ENCODE measurements at regions not wholly inside any gene's neighbourhood (a gene's known extent, or its start where the extent isn't known, plus 50 kb on each side); places are given as distances from the start of the nearest gene placed in this dataset.

DNA sequence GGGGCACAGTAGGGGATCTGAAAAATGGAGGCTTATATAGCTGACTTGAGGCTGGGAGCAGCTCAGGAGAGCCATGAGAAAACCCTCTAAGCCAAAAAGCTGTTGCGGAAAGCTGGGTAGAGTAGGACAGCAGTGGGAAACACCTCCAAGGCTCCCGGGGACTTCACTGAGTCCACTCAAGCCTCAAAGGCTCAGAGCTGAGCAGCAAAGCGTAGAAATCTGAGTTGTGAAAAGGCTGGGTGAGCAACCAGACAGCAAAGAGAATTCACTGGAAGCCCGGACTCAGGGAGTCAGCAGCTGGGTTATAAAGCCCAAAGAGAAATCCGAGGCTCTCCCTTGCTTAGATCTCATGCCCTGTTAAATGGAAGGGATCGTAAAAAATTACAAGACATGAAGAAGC, 905.0 kb downstream of the EFNB2 start:
- no peak for TF ChIP-seq YY1 (IDR thresholded peaks at IDR 0.05; ENCODE audit: insufficient read depth, insufficient read length)
- no peak for TF ChIP-seq ZNF274 (IDR thresholded peaks at IDR 0.05; ENCODE audit: low read depth, low read length)
